K562 (cell line): ENCODE measurements at regions not wholly inside any gene's neighbourhood (a gene's known extent, or its start where the extent isn't known, plus 50 kb on each side); places are given as distances from the start of the nearest gene placed in this dataset.

ENCODE experiments used
- ATAC-seq: fragments of 200-7000 bp; cut with Tn5 transposase; 3 replicates; pipeline ENCODE4 v1.9.1; 2020; ENCODE audit warnings: moderate library complexity
- BruUV-seq: library from RNA; stranded (reverse); fragments of 400-500 nt; replicated peaks from 2 replicates; lab custom pipeline; 2021; lab: Mats Ljungman, UMichigan
- CTCF ChIA-PET: fragments of 300-600 bp; formaldehyde crosslinking; extraction: SDS; loops from one replicate; lab custom pipeline; 2021; ENCODE audit warnings: low intra/inter-chr PET ratio; lab: Yijun Ruan, JAX
- POLR2A ChIA-PET: fragments of 300-600, 350-650 bp; sonication (Branson Sonifier 250); formaldehyde crosslinking; extraction: SDS; loops from one replicate; lab custom pipeline; 2021; ENCODE audit warnings: antibody characterized with exemption, inconsistent platforms; lab: Yijun Ruan, JAX
- DNase-seq, 4 experiments: peaks; one replicate each; pipeline versions ENCODE4 v3.0.0 to v3.0.0-alpha.2; 2011 to 2018; ENCODE audit warnings: low spot score in 3 of 4, mixed read lengths in 3 of 4; ENCODE audit errors: extremely low read depth in 1 of 4
- FAIRE-seq: peaks from 2 replicates; lab custom pipeline; 2011; peaks lifted over from hg19 to GRCh38; lab: Jason Lieb, UNC
- H2AFZ ChIP-seq: 2 replicates; pipeline ENCODE4 v1.6.0; 2011; ENCODE audit warnings: low read depth, low read length, control low read depth, inconsistent platforms
- H3K27ac ChIP-seq: fragments of 200-600 bp; 3 replicates; pipeline ENCODE4 v1.8.0; 2011; ENCODE audit warnings: low read depth, mild to moderate bottlenecking, control low read depth, inconsistent platforms, low read length, moderate library complexity, mixed read lengths; ENCODE audit errors: extremely low read depth
- H3K27me3 ChIP-seq, 2 experiments: fragments of 300-600 bp in 1 of 2; 2 replicates in 1 of 2; 3 replicates in 1 of 2; pipeline versions ENCODE4 v1.6.0 to v1.8.0; 2011; ENCODE audit warnings: inconsistent platforms in 2 of 2, low read length in 2 of 2, mild to moderate bottlenecking in 1 of 2, mixed read lengths in 1 of 2, moderate library complexity in 1 of 2; ENCODE audit not compliant: control insufficient read depth in 2 of 2, insufficient read depth in 2 of 2
- H3K36me3 ChIP-seq: fragments of 300-600 bp; 3 replicates; pipeline ENCODE4 v1.8.0; 2011; ENCODE audit warnings: mild to moderate bottlenecking, low read length, inconsistent platforms; ENCODE audit not compliant: control insufficient read depth, insufficient read depth
- H3K4me1 ChIP-seq, 2 experiments: fragments of 200-600 bp in 1 of 2; replicated peaks in 1 of 2; 2 replicates in 1 of 2; 3 replicates in 1 of 2; pipeline versions ENCODE4 v1.5.1 to v1.8.0; 2011; ENCODE audit warnings: inconsistent platforms in 2 of 2, low read length in 2 of 2, mild to moderate bottlenecking in 1 of 2, mixed read lengths in 1 of 2, moderate library complexity in 1 of 2; ENCODE audit not compliant: control insufficient read depth in 2 of 2, insufficient read depth in 2 of 2
- H3K4me2 ChIP-seq: 2 replicates; pipeline ENCODE4 v1.6.1; 2011; ENCODE audit warnings: low read length, control low read depth, inconsistent platforms, mixed read lengths; ENCODE audit not compliant: insufficient read depth
- H3K4me3 ChIP-seq: fragments of 200-600 bp; sonication (generic), shearing (Covaris generic); 2 replicates; pipeline ENCODE4 v1.5.1; 2016; ENCODE audit warnings: control low read depth, inconsistent platforms
- H3K79me2 ChIP-seq: fragments of 200-600 bp; 3 replicates; pipeline ENCODE4 v1.8.0; 2011; ENCODE audit warnings: low read length, inconsistent platforms; ENCODE audit not compliant: control insufficient read depth, insufficient read depth
- H3K9ac ChIP-seq, 2 experiments: 2 replicates each; pipeline versions ENCODE4 v1.6.0 to v1.6.1; 2011; ENCODE audit warnings: low read depth in 2 of 2, low read length in 2 of 2, control low read depth in 1 of 2, inconsistent platforms in 1 of 2, mild to moderate bottlenecking in 1 of 2, mixed read lengths in 1 of 2; ENCODE audit not compliant: insufficient read depth in 1 of 2
- H3K9me1 ChIP-seq: one replicate; pipeline ENCODE4 v1.6.0; 2011; ENCODE audit warnings: inconsistent platforms, mild to moderate bottlenecking, low read length, moderate library complexity; ENCODE audit not compliant: control insufficient read depth, insufficient read depth
- H3K9me3 ChIP-seq: replicated peaks from 2 replicates; pipeline ENCODE4 v1.5.1; 2011; ENCODE audit warnings: low read depth, low read length, inconsistent platforms; ENCODE audit not compliant: control insufficient read depth, insufficient read depth
- H4K20me1 ChIP-seq: replicated peaks from 2 replicates; pipeline ENCODE4 v1.6.1; 2011; ENCODE audit warnings: low read length, inconsistent platforms, mixed read lengths; ENCODE audit not compliant: control insufficient read depth, insufficient read depth
- EGR1 ChIP-seq: fragments of 450-650 bp; conservative IDR thresholded peaks from 2 replicates; pipeline ENCODE4 v1.6.1; 2017; ENCODE audit warnings: mild to moderate bottlenecking
- KLF13 ChIP-seq: fragments of 450-650 bp; IDR thresholded peaks from 2 replicates; pipeline ENCODE4 v1.6.1; 2016; ENCODE audit warnings: missing genetic modification characterization, low read depth, mild to moderate bottlenecking, missing compliant biosample characterization, moderate library complexity, borderline replicate concordance
- MAZ ChIP-seq, 2 experiments: fragments of 450-650 bp in 1 of 2; sonication (generic) in 1 of 2; formaldehyde crosslinking; IDR thresholded peaks in 1 of 2; conservative IDR thresholded peaks in 1 of 2; 2 replicates each; pipeline versions ENCODE4 v1.4.0 to v1.5.0; 2020; ENCODE audit warnings: mild to moderate bottlenecking in 1 of 2, missing genetic modification reagents in 1 of 2
- MEF2D ChIP-seq: conservative IDR thresholded peaks from 2 replicates; pipeline ENCODE4 v1.6.1; 2016; ENCODE audit warnings: low read depth, missing genetic modification characterization, missing compliant biosample characterization
- MTA1 ChIP-seq: fragments of 450-650 bp; IDR thresholded peaks from 2 replicates; pipeline ENCODE4 v1.6.1; 2017; ENCODE audit warnings: borderline replicate concordance
- MXI1 ChIP-seq: IDR thresholded peaks from 2 replicates; pipeline ENCODE4 v1.6.1; 2011; ENCODE audit warnings: low read depth, mild to moderate bottlenecking, improper control_type of control experiment, low read length
- PHF8 ChIP-seq: fragments of 200-600 bp; sonication (generic); IDR thresholded peaks from 2 replicates; pipeline ENCODE4 v1.6.1; 2012; ENCODE audit warnings: mixed run types, mild to moderate bottlenecking, inconsistent platforms, low read length, moderate library complexity, borderline replicate concordance
- RBM17 ChIP-seq: fragments of 200-400 bp; formaldehyde crosslinking; IDR thresholded peaks from 2 replicates; pipeline ENCODE4 v1.6.1; 2017; ENCODE audit warnings: low read depth, mild to moderate bottlenecking, low read length, borderline replicate concordance
- SIN3B ChIP-seq: fragments of 450-650 bp; IDR thresholded peaks from 2 replicates; pipeline ENCODE4 v1.6.1; 2017; ENCODE audit warnings: low read depth, mild to moderate bottlenecking, moderate library complexity
- TFAM ChIP-seq: fragments of 250-450 bp; sonication (Bioruptor Pico); conservative IDR thresholded peaks from 2 replicates; pipeline ENCODE4 v1.5.0; 2021; ENCODE audit warnings: mild to moderate bottlenecking, moderate library complexity
- ZFP1 ChIP-seq: fragments of 450-650 bp; formaldehyde crosslinking; IDR thresholded peaks from 2 replicates; pipeline ENCODE4 v1.4.0; 2020; ENCODE audit warnings: mild to moderate bottlenecking, mixed read lengths
- ZNF263 ChIP-seq: sonication (generic); formaldehyde crosslinking; IDR thresholded peaks from 2 replicates; pipeline ENCODE4 v1.8.0; 2022; ENCODE audit warnings: mild to moderate bottlenecking, missing genetic modification reagents, borderline replicate concordance
- ZNF77 ChIP-seq: fragments of 250-450 bp; sonication (Bioruptor Pico); IDR thresholded peaks from 2 replicates; pipeline ENCODE4 v1.5.0; 2020
- WGBS: fragments of 100-300 bp; shearing (Covaris generic); methylation state at CpG from one replicate; pipeline ENCODE4 v1.1.6; 2016; ENCODE audit warnings: low coverage, mixed read lengths; ENCODE audit not compliant: insufficient coverage; ENCODE audit errors: missing lambda C conversion rate; 5-methylcytosine and 5-hydroxymethylcytosine counted together
- in situ Hi-C: fragments of 300-500 bp; cut with MboI; formaldehyde crosslinking; loops from 4 replicates; pipeline ENCODE4 v1.15.0; 2018; ENCODE audit warnings: inconsistent platforms, mixed read lengths
- intact Hi-C: fragments of 100-400 bp; cut with micrococcal nuclease; formaldehyde crosslinking; loops from 2 replicates; pipeline ENCODE4 v1.14.2; 2022

- no peak for TF ChIP-seq ZNF263 (CRISPR knock-in tag)
- TF ChIP-seq, all 486 proteins: peak for 0
Measured at GRCh38 chr2:217443601-217444000, 559.2 kb downstream of the TNS1 start (continued).

GRCh38 chr2:217440000-217440399 is 562.8 kb downstream of the TNS1 start:
- no peaks in the 10 kb centered on the region for H3K27me3 ChIP-seq
- intact Hi-C loops = no loop called here
- in situ Hi-C loops = no loop called here
- no TSS peak for BruUV-seq
- ChIA-PET POLR2A (no interaction called here), CTCF (no interaction called here)
- no peak overlapping the region for H2AFZ ChIP-seq
- H3K27ac ChIP-seq = no peak overlapping the region
- H3K4me2 ChIP-seq = no peak overlapping the region
- H3K4me1 ChIP-seq = no peaks in the 10 kb centered on the region
- no peak overlapping the region for H3K9ac ChIP-seq
- 0% methylated on average over 1 of the region's 1 CpG for WGBS
- no peak for ATAC-seq
- no peaks in the 10 kb centered on the region for H3K9me3 ChIP-seq
- no peak overlapping the region for H3K4me3 ChIP-seq
- no peaks in the 10 kb centered on the region for H3K79me2 ChIP-seq
- no peaks in the 10 kb centered on the region for H3K36me3 ChIP-seq
- DNase-seq = no peak
- TF ChIP-seq MXI1 (no peak), KLF13 (tag) (no peak), SIN3B (no peak), EGR1 (no peak), MAZ (CRISPR knock-in tag; conservative IDR thresholded peaks at IDR 0.05 in 1 of 2, IDR thresholded peaks at IDR 0.05 in 1 of 2) (no peak), ZFP1 (CRISPR knock-in tag) (no peak), MEF2D (tag) (no peak), ZNF77 (CRISPR knock-in tag) (no peak), RBM17 (no peak), PHF8 (no peak), TFAM (no peak), MTA1 (no peak)
- no peaks in the 10 kb centered on the region for H4K20me1 ChIP-seq
- FAIRE-seq = no peak
- H3K9me1 ChIP-seq = no peaks in the 10 kb centered on the region
